Osteoblast (primary cell): ENCODE measurements at regions not wholly inside any gene's neighbourhood (a gene's known extent, or its start where the extent isn't known, plus 50 kb on each side); places are given as distances from the start of the nearest gene placed in this dataset.

Experiments used
- DNase-seq: peaks from one replicate; pipeline ENCODE4 v3.0.0; 2011; ENCODE audit warnings: low spot score, mixed read lengths; ENCODE audit not compliant: insufficient read length; ENCODE audit errors: missing footprints
- H2AFZ ChIP-seq: 2 replicates; pipeline ENCODE4 v1.6.0; 2011; ENCODE audit warnings: mild to moderate bottlenecking, low read length
- H3K27ac ChIP-seq: 2 replicates; pipeline ENCODE4 v1.5.1; 2011; ENCODE audit warnings: mild to moderate bottlenecking, low read depth, low read length, moderate library complexity
- H3K27me3 ChIP-seq: 2 replicates; pipeline ENCODE4 v1.6.0; 2012; ENCODE audit warnings: mild to moderate bottlenecking, control low read depth, inconsistent platforms, low read length, moderate library complexity; ENCODE audit not compliant: insufficient read depth
- H3K36me3 ChIP-seq: 2 replicates; pipeline ENCODE4 v1.5.1; 2011; ENCODE audit warnings: mild to moderate bottlenecking, low read length, control low read depth, moderate library complexity; ENCODE audit not compliant: insufficient read depth
- H3K4me1 ChIP-seq: 2 replicates; pipeline ENCODE4 v1.5.1; 2011; ENCODE audit warnings: mild to moderate bottlenecking, low read length, control low read depth, moderate library complexity; ENCODE audit not compliant: insufficient read depth
- H3K4me2 ChIP-seq: 2 replicates; pipeline ENCODE4 v1.6.0; 2011; ENCODE audit warnings: mild to moderate bottlenecking, low read length; ENCODE audit not compliant: insufficient read depth
- H3K4me3 ChIP-seq: fragments of 200-600 bp; sonication (generic); 3 replicates; pipeline ENCODE4 v1.5.1; 2012; ENCODE audit warnings: mild to moderate bottlenecking, low read length, inconsistent platforms; ENCODE audit not compliant: insufficient read depth
- H3K79me2 ChIP-seq: 2 replicates; pipeline ENCODE4 v1.6.0; 2012; ENCODE audit warnings: mild to moderate bottlenecking, low read length, control low read depth, inconsistent platforms; ENCODE audit not compliant: insufficient read depth
- H3K9me3 ChIP-seq: 2 replicates; pipeline ENCODE4 v1.5.1; 2011; ENCODE audit warnings: low read depth, low read length, control low read depth
- H4K20me1 ChIP-seq: 2 replicates; pipeline ENCODE4 v1.6.0; 2012; ENCODE audit warnings: mild to moderate bottlenecking, low read length, control low read depth; ENCODE audit not compliant: insufficient read depth
- CTCF ChIP-seq: IDR thresholded peaks from 2 replicates; pipeline ENCODE4 v1.5.1; 2011; ENCODE audit warnings: mild to moderate bottlenecking, low read depth, low read length, moderate library complexity; ENCODE audit errors: extremely low read depth

- Histone ChIP-seq H4K20me1 (no peaks in the 10 kb centered on the region), H3K27me3 (no peaks in the 10 kb centered on the region), H3K4me1 (no peaks in the 10 kb centered on the region), H3K79me2 (no peaks in the 10 kb centered on the region), H3K4me2 (no peak overlapping the region), H3K4me3 (no peak overlapping the region), H3K27ac (no peak overlapping the region), H3K36me3 (no peaks in the 10 kb centered on the region), H3K9me3 (no peaks in the 10 kb centered on the region), H2AFZ (no peak overlapping the region)
- DNase-seq = no peak
- no peak for TF ChIP-seq CTCF
Observed at GRCh38 chr12:16913832-16914490, 308.0 kb upstream of the LMO3 start.

DNA sequence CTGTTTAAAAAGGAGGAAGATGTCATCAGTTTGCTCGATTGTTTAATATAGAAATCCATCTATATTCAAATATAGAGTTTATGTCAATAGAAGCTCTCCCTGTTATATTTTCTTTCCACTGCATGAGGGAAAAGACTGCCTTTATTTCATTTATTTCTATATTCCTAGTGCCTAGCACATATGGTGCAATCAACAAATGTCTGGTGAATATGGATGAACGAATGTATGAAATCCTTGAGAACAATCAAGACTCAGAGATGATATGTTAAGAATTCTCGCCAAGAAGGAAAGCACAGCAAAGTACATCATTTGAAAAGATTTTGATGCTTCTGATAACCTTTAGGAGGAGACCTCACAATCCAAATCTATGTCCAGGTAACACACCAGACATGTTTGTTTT lies 296.0 kb upstream of the LMO3 start:
- Histone ChIP-seq H3K27ac (no peak overlapping the region), H3K4me1 (no peaks in the 10 kb centered on the region), H4K20me1 (no peaks in the 10 kb centered on the region), H3K4me3 (no peak overlapping the region), H3K27me3 (no peaks in the 10 kb centered on the region), H2AFZ (no peak overlapping the region), H3K36me3 (no peaks in the 10 kb centered on the region), H3K79me2 (no peaks in the 10 kb centered on the region), H3K9me3 (no peaks in the 10 kb centered on the region), H3K4me2 (no peak overlapping the region)
- TF ChIP-seq CTCF = no peak
- DNase-seq = no peak

DNA sequence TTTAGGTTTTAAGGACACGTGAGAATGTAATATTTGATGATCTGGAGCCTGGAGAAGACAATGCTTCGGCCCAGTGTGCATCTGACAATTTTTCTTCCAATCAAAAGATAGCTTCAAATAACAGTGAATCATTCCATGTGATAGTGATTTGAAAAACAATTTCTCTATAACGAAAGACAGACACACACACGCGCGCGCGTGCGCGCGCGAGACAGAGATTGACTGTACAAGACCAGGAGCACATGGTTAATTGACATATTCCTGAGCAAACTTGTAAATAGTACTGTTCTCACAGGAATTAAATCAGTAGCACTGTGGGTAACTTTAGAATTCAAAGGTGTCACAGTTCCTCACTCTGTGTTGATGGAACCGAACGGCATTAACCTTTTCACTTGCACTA lies 287.5 kb upstream of the LMO3 start:
- H3K27me3 ChIP-seq = no peaks in the 10 kb centered on the region
- no peaks in the 10 kb centered on the region for H3K79me2 ChIP-seq
- no peak for TF ChIP-seq CTCF
- no peak overlapping the region for H2AFZ ChIP-seq
- H3K36me3 ChIP-seq = no peaks in the 10 kb centered on the region
- H3K9me3 ChIP-seq = no peaks in the 10 kb centered on the region
- H4K20me1 ChIP-seq = no peaks in the 10 kb centered on the region
- H3K4me3 ChIP-seq = no peak overlapping the region
- H3K4me1 ChIP-seq = no peaks in the 10 kb centered on the region
- DNase-seq = no peak
- H3K27ac ChIP-seq = no peak overlapping the region
- no peak overlapping the region for H3K4me2 ChIP-seq

DNA sequence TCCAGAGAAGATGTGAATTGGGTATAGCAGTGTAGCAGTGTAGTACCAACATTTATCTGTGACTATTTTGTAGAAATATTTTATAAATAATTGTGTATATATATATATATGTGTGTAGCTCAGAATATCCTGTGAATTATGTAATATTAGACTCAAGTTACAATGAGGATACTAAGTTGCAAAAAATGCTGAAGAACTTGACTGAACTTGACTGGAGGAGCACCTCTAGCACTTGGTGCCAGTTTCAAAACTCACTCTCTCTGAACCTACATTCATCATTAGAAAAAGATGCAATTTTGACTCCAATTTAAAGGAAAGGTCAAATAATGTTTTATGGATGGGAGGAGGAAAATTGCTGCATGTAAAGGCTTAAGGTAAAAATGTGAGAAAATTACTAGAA lies 285.7 kb upstream of the LMO3 start:
- Histone ChIP-seq H3K4me2 (no peak overlapping the region), H3K4me3 (no peak overlapping the region), H3K4me1 (no peaks in the 10 kb centered on the region), H3K36me3 (no peaks in the 10 kb centered on the region), H3K9me3 (no peaks in the 10 kb centered on the region), H2AFZ (no peak overlapping the region), H4K20me1 (no peaks in the 10 kb centered on the region), H3K79me2 (no peaks in the 10 kb centered on the region), H3K27me3 (no peaks in the 10 kb centered on the region), H3K27ac (no peak overlapping the region)
- DNase-seq = no peak
- no peak for TF ChIP-seq CTCF
